HL-60 (cell line): ENCODE measurements at regions not wholly inside any gene's neighbourhood (a gene's known extent, or its start where the extent isn't known, plus 50 kb on each side); places are given as distances from the start of the nearest gene placed in this dataset.

Experiments used
- DNase-seq, 2 experiments: peaks; one replicate each; pipeline ENCODE4 v3.0.0-alpha.2; 2010 to 2020; ENCODE audit warnings: low read depth in 1 of 2, low spot score in 1 of 2
- H3K27ac ChIP-seq: fragments of 250-450 bp; sonication (Bioruptor Pico); replicated peaks from 2 replicates; pipeline ENCODE4 v1.5.1; 2020; ENCODE audit warnings: mild to moderate bottlenecking, moderate library complexity
- H3K27me3 ChIP-seq: fragments of 250-450 bp; sonication (Bioruptor Pico); 2 replicates; pipeline ENCODE4 v1.5.1; 2021; ENCODE audit warnings: mild to moderate bottlenecking, moderate library complexity; ENCODE audit not compliant: insufficient read depth, poor library complexity, severe bottlenecking
- H3K4me3 ChIP-seq: replicated peaks from 2 replicates; pipeline ENCODE4 v1.5.1; 2011; ENCODE audit warnings: mild to moderate bottlenecking, control low read depth, low read length; ENCODE audit not compliant: insufficient read depth
- CTCF ChIP-seq: IDR thresholded peaks from one replicate; pipeline ENCODE4 v1.5.1; 2011; ENCODE audit warnings: low read length, control low read depth, inconsistent platforms; ENCODE audit not compliant: insufficient read depth
- GABPA ChIP-seq: IDR thresholded peaks from 2 replicates; pipeline ENCODE4 v1.6.1; 2012; ENCODE audit warnings: low read depth
- POLR2AphosphoS5 ChIP-seq: IDR thresholded peaks from 2 replicates; pipeline ENCODE4 v1.6.1; 2012; ENCODE audit warnings: low read depth
- REST ChIP-seq: IDR thresholded peaks from 2 replicates; pipeline ENCODE4 v1.6.1; 2012; ENCODE audit warnings: low read depth; ENCODE audit not compliant: insufficient replicate concordance
- SPI1 ChIP-seq: IDR thresholded peaks from 2 replicates; pipeline ENCODE4 v1.6.1; 2012; ENCODE audit warnings: low read depth, mild to moderate bottlenecking, borderline replicate concordance

GRCh38 chr7:35448486-35448885, 194.6 kb upstream of the TBX20 start:
- H3K27me3 ChIP-seq = peaks cover 4% of the 10 kb centered on the region
- no peak overlapping the region for H3K4me3 ChIP-seq
- no peak overlapping the region for H3K27ac ChIP-seq
- TF ChIP-seq REST = no peak
- DNase-seq = no peak

GRCh38 chr7:35446091-35446490, 192.2 kb upstream of the TBX20 start:
- DNase-seq = no peak
- Histone ChIP-seq H3K27me3 (no peaks in the 10 kb centered on the region), H3K27ac (no peak overlapping the region), H3K4me3 (no peak overlapping the region)
- no peak for TF ChIP-seq GABPA
- no peak for TF ChIP-seq POLR2AphosphoS5
- TF ChIP-seq CTCF = no peak
- TF ChIP-seq SPI1 = no peak
- no peak for TF ChIP-seq REST

GRCh38 chr7:35437619-35438275, 183.8 kb upstream of the TBX20 start:
- DNase-seq = no peak
- H3K4me3 ChIP-seq = no peak overlapping the region
- H3K27ac ChIP-seq = no peak overlapping the region
- TF ChIP-seq CTCF (no peak), GABPA (no peak), POLR2AphosphoS5 (no peak), SPI1 (no peak), REST (no peak)
- H3K27me3 ChIP-seq = no peaks in the 10 kb centered on the region

GRCh38 chr7:35436452-35436851, 182.6 kb upstream of the TBX20 start:
- no peaks in the 10 kb centered on the region for H3K27me3 ChIP-seq
- DNase-seq = no peak
- TF ChIP-seq GABPA (no peak), REST (no peak), SPI1 (no peak), POLR2AphosphoS5 (no peak), CTCF (no peak)
- H3K4me3 ChIP-seq = no peak overlapping the region
- H3K27ac ChIP-seq = no peak overlapping the region
